UCSD-AML1 (cell line): ENCODE measurements at regions not wholly inside any gene's neighbourhood (a gene's known extent, or its start where the extent isn't known, plus 50 kb on each side); places are given as distances from the start of the nearest gene placed in this dataset.
"Not testable (repeated sequence)": the region's sequence is repeated elsewhere in the genome, so short reads cannot be mapped to it uniquely, and the experiment has no call there.

ENCODE experiments used
- DNase-seq: peaks from one replicate; lab custom pipeline; 2025; ENCODE audit not compliant: unreplicated experiment; lab: John Stamatoyannopoulos, UW

DNA sequence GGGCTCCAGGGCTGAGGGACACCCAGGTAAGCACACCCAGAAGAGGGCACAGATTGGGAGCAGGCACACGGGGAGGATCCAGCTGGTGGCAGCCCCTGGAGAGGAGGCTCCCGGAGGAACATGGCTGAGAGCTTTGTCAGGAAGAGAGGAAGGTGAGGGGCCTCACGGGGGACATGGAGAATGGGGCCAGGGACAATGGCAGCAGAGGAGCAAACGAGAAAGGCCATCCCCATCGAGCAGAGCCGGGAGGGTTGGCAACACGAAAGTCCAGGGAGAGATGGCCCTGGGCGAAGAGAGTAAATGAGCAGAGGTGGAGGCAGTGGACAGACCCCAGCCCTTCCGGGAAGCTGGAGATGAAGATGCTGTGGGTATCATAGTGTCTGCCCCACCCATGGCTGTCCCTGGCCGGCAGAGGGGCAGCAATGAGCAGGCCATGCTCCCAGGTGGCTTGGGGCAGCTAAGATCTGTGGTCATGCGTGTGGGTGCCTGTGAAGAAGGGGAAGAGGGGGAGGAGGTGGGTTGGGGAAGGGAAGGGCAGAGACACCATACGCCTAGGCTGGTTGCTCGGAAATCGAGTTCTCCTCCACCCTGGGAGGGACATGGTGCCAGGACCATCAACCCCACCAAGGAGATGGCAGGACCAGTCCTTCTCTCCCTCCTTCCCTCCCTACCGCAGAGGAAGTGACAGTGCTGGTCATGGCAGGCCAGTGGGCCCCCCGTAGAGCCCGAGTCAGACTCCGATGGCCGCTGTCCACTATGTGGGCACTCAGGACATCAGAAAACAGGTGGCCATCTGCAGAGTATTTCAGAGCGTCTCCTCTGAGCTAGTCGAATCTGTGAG, 191.7 kb downstream of the NDUFA10 start:
- DNase-seq: no peak

DNA sequence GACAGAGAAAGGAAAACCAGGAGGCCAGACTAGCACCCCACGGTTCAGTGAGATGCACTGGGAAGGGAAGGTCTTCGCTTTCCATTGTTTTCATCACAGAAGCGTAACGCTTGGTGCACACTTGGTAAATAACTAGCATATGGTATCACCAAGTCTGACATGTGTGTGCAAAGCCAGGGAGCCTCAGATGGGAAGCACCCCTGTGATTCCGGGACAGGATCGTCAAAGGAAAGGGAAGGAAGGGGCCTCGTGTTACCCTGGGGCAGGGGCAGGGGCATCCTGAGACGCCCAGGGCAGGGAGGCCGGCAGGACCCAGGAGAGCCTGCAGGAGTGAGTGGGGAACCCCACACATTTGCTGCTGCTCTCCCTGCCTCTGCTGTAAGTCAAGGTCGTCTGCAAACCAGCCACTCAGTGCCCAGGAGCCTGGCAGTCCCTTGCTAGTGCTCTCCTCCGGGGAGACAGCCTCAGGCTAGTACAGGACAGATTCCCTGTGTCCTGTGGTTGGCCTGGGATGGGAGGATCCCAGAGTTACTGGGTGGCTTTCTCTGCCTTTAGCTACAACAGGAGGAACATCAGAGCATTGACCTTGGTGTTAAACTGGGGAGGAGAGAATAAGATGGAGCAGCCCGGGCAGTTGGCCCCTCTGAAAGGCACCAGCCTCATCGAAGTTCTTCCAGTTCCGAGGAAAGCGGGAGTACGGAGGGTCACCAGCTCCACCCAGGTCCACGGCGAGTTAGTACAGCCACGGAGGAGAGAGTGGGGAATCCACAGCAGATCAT, 192.5 kb downstream of the NDUFA10 start:
- no peak for DNase-seq

DNA sequence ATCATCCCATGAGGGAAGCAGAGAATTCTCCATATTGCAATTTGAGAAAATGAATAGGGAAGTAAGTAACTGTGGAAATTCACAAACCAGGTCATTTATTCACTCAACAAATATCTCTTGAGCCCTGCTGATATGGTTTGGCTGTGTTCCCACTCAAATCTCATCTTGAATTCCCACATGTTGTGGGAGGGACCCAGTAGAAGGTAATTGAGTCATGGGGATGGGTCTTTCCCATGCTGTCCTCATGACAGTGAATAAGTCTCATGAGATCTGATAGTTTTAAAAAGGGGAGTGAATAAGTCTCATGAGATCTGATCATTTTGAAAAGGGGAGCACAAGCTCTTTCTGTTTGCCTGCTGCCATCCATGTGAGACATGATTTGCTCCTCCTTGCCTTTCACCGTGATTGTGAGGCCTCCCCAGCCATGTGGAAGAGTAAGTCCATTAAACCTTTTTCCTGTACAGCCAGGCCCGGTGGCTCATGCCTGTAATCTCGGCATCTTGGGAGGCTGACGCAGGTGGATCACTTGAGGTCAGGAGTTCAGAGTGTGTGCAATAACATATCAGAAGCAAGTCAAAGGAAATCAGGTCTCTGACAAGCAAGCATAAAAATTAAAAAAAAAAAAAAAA, 193.2 kb downstream of the NDUFA10 start:
- no peak for DNase-seq

DNA sequence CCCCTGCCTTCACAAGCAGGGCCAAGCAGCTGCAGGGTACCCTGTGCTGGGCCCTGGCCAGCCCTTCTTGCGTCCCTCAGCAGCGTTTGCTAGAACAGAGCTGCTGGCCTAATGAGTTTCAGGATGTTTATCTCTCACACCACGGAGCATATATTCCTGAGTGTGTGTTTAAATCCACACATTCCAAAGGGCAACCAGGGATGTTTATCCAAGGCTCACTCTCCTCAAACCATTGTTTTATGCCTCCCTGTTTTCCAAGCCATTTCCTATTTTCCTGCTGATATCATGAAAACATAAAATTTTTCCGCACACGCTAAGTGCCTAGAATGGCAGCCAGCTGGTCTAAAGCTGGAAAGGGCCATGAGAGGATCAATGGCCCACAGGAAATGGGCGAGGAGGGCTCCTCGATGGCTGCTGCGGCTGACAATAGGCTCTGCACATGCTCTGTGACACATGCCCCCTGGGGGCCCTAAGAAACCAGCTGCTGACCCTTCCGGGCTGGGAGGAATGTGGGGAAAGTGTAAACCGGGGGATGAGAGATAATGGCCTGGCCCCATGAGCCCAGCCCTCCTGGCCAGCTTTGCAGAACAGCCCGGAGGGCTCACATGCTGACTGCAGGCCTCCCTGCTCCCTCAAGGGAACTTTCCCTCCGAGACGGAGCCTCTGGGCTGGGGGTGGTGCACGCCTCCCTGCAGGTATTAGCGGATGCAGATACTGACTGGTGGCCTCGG, 194.0 kb downstream of the NDUFA10 start:
- no peak for DNase-seq

DNA sequence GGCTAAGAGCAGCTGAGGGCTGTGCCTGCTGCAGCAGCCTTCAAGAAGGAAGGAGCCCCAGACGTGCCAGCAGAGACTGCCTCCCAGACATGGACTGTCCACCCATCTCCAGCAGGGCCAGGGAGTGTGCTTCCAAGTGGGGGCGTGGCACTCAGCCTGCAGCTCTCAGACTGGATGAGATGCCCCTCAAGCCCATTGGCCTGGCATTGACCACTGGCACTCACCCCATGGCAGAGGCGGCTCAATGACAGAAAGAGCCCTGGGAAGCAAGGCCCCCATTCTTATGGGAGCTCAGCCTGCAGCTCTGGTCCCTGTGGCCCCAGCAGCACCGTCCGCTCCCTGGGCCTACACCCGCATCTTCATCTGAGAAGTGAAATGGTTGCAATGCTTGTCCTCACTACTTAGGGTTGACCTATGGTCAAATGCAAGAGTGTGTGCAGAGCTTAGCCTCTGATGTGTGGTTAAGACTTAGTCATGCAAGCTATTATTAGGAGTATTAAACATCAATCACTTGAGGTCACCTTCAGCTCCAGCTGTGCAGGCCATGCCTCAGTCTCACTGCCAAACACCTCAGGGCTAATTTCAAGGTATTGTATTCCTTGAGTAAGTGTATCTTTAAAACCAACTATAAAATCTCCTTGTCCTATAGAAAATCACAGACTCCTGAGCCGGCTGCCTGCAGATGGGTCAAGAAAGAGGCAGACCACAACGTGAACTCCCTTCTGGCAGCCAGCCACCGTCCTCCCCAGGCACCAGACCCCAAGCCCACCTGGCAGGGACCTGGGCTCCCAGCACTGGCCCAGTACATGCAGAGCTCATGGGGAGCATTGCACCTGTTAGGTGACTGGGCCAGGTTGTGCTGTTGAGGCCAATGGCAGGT, 194.8 kb downstream of the NDUFA10 start:
- DNase-seq: no peak

DNA sequence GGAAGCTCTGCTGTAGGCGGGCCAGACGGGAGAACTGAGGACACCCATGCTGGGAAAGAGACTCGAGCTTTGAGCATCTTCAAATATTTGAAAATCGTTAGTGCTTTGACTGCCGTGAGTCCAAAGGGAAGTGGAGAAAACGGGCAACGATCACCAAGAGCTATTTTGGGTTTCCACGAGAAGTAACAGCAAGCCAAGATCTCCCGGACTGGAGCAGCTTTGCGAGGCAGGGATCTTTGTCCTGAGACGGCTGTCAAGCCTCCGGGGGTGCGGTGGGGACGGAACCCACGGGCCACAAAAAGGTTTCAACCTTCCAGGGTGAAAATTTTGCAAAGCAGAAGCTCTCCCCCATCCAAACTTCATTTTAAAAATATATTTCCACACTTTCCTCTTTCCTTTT, 195.8 kb downstream of the NDUFA10 start:
- DNase-seq: no peak

DNA sequence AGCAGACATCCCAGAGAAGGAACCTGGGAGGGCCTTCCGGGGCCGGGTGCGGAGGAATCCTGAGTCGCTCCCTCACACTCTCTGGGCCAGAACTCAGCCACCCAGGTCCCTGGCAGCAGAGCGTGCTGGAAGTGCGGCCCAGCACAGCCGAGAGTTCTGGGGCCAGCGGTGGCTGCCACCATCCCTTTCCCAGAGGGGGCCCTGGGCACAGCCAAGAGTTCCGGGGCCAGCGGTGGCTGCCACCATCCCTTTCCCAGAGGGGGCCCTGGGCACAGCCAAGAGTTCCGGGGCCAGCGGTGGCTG, 196.2 kb downstream of the NDUFA10 start:
- DNase-seq: not testable (repeated sequence)

DNA sequence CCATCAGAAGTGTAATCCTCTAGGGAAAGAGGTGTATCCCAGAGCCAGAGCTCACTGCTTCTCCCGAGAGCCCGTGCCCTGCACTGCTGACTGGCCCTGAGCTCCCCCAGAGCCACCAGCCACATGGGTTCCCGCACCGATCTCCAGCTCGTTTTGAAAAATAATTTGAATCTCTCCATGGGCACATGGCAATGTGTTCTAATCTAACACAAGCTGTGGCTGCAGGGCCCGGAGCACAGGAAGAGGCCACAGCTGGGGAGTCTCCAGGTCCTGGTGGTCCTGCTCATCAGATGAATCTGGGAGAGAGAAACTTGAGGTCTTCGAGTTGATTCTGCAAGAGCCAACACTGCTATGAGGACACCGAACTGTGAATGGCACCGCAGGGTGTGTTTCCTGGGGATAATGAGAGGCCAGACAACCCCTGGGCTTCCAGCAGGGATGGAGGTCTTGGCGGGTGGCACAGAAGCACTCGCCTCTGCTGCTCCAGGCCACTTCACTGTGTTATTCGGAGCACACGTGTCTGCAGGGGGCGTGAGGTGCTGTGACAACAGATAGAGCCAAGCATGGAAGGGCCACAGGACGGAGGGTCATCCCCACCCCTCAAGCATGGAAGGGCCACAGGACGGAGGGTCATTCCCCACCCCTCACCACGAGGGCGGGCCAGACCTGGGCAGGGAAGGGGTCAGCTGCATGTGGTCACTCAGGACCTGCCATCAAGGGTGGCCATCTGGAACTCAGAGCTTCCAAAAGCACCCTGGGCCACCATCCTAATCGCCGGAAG, 196.8 kb downstream of the NDUFA10 start:
- DNase-seq: no peak

DNA sequence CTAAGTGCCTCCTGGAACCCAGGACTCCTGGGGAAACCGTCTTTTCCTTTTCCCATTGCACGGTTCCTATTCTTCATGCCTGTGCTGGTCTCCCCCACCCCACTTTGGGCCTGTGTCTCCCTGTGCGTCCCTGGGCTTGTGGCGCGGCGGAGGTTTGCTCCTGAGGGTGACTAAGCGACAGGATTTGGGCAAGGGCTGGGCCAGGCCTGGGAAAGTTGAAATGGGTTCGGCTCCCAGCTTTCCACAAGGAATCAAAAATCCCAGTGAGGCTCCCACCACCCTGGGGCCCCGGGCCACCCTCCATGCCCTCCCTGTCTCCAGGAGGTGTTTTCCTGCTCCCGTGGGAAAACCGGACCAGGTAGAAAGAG, 197.6 kb downstream of the NDUFA10 start:
- DNase-seq: no peak

DNA sequence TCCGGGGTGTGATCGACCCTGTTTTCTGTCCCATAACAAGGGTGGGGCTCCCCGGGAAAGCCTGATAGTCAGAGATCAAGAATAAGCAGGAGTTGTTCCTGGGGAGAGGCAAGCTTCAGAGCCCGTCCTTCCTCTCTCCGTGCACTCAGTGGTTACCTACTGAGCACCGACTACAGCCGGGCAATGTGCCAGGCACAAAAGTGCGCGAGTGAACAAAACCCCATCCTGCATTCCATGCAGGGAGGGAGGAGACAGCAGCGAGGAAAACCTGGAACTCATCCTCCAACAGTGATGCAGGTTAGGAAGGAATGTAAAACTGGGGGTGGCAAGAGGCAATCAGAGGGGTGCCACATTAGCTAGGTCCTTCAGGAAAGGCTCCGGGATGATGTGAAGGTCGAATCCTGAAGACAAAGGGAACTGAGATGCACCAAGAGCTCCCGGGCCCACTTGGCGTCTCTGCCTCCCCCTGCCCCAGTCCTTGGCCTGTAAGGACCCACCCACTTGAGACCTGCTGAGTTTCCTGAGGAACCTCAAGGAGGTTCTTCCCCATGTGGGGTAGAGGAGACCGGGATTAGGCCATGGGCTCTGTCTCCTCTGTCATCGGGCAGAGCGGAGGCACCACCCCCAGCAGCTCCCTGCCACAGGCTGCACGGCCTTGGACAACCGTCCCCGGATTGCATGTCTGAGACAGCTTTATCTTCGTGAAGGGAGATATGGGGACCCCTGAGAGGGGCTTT, 198.2 kb downstream of the NDUFA10 start:
- DNase-seq: no peak

DNA sequence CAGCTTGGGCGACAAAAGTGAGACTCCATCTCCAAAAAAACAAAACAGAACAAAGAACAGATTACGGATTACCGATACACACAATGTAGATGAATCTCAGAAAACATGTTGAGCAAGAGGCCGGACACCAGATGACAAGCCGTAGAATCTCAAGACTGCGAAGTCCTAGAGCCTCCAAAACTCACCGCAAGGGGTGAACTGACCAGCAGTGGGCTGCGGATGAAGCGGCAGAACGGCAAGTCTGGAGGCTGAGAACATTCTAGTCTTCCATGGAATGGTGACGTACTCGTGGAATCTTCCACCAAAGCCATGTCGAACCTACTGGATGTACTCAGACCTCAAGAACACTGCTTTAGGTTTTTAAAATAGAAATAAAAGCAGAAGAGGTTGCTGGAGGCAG, 198.8 kb downstream of the NDUFA10 start:
- DNase-seq: no peak

DNA sequence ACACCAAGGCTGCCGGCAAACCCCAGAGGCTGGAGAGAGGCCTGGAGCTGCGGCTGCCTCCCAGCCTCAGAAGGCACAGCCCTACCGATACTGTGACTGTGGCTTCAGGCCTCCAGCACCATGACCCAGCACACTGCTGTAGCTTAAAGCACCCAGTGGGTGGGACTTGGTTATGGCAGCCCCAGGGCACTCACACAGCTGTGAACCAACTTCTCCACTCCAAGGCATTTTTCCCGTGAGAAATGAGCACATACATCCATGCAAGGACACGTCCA, 199.5 kb downstream of the NDUFA10 start:
- no peak for DNase-seq

DNA sequence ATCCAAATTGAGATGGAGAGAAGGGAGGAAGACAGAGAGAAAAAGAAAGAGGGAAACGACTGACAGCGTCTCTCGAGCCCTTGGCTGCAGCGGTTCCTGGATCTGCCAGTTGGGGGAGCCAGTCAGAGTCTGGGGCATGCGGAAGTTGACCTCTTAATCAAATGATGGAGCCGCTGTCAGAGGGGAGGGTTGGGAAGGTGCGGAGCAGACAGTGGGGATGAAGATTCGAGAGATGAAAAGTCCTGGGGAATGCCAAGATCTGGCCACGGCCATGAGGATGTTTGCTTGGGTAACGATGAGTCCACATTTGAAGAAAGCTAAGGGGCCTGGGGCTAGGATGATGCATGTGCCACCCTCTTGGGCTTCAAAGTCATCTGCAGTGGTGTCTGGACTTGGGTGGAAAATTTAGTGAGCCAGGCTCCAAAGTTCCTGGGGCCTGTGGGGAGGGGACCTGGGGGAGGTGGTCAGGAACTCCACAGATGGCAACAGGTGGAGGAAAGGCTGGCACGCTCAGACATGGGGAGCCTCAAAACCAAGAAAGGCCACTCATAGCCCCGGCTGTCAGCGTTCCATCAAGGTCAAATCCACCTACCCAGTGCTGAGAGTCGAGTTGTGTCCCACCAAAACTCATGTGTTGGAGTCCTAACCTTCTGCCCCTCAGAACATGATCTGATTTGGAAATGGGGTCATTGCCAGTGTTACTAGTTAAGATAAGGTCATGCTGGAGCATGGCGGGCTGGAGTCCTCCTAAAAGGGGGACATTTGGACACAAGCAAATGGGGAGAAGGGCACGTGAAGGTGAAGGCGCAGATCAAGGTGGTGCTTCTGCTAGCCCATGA, 200.1 kb downstream of the NDUFA10 start:
- DNase-seq: no peak

DNA sequence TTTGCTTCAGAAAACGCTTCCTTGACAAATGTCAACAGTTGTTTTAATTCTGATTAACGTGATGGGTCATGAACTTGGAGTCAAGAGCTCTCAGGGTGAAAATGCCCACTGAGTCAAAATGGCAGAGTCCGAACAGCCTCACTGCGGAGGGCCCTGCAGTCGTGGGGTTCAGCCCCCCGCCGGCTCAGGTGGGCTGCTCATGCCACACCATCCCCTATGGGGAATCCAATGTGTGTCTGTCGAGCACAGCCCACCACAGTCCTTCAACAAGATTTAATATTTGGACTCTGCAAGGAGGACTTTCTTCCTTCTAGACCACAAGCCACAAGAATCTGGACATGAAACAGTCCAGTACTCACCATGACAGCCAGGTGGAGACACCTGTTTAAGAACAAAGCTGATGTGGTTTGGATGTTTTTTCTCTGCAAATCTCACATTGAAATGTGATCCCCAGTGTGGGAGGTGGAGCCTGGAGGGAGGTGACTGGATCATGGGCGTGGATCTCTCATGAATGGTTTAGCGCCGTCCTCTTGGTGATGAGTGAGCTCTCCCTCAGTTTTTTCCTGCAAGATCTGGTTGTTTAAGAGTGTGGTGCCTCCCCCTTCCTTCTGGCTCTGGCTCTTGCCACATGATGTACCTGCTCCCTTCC, 201.0 kb downstream of the NDUFA10 start:
- no peak for DNase-seq

DNA sequence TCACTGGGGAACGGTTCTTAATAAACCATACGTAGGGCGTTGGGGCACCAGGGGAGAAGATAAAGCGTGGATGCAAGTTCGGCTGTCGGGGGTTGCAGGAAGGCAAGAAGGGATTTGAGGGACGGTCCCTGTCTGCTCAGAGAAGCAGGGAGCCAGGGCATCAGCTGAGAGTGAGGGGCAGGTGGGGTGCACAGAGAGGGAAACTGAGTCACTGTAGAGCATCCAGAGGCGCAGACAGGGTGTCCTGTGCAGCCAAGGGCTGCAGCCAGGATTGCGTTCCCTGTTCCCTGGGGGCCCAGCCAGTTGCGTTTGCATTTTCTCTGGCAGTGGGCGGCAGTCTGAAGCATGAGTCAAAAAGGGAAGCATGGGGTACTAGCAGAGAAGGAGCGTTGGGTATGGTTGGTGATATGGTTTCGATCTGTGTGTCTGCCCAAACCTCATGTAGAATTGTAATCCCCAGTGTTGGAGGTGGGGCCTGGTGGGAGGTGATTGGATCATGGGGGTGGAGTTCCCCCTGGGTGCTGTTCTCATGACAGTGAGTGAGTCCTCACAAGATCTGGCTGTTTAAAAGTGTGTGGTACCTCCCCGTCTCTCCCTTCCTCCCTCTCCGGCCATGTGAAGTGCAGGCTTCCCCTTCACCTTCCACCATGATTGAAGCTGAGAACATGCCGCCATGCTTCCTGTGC, 202.9 kb downstream of the NDUFA10 start:
- DNase-seq: no peak

DNA sequence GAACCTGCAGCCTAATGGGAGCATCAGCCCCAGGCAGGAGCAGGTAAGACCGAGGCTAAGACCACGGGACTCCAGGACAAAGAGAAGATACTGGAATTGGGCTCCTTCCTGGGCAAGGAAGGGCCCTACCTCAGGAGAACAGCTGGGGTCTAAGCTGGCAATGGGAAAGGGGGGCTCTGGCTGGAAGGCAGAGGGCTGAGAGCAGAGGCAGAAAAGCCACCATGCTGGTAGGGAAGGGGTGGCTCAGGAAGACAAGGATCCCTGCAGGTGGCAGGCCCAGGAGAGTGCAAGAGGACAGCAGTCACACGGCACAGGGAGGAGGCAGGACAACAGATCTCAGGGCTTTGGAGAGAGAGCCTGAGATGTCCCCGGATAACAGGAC, 203.5 kb downstream of the NDUFA10 start:
- DNase-seq: no peak
